H7 (cell line): ENCODE measurements at regions not wholly inside any gene's neighbourhood (a gene's known extent, or its start where the extent isn't known, plus 50 kb on each side); places are given as distances from the start of the nearest gene placed in this dataset.

Source experiments
- DNase-seq: peaks from one replicate; pipeline ENCODE4 v3.0.0; 2012
- H3K27me3 ChIP-seq: 2 replicates; pipeline ENCODE4 v1.6.0; 2011; ENCODE audit warnings: mild to moderate bottlenecking, low read length; ENCODE audit not compliant: control insufficient read depth, insufficient read depth
- H3K36me3 ChIP-seq: replicated peaks from 2 replicates; pipeline ENCODE4 v1.5.1; 2011; ENCODE audit warnings: low read length; ENCODE audit not compliant: control insufficient read depth, insufficient read depth
- H3K4me3 ChIP-seq: 2 replicates; pipeline ENCODE4 v1.5.1; 2011; ENCODE audit warnings: low read depth, mild to moderate bottlenecking, control low read depth, low read length, moderate library complexity; ENCODE audit not compliant: insufficient read depth

- no peak for DNase-seq
- no peaks in the 10 kb centered on the region for H3K36me3 ChIP-seq
- H3K4me3 ChIP-seq = no peak overlapping the region
- H3K27me3 ChIP-seq = no peaks in the 10 kb centered on the region
Measured at GRCh38 chr6:120031837-120032236, 682.3 kb upstream of the MAN1A1 start.

- DNase-seq = no peak
- H3K36me3 ChIP-seq = no peaks in the 10 kb centered on the region
- no peaks in the 10 kb centered on the region for H3K27me3 ChIP-seq
- no peak overlapping the region for H3K4me3 ChIP-seq
Measured at GRCh38 chr6:120026791-120027190, 677.2 kb upstream of the MAN1A1 start.

GRCh38 chr6:120010075-120010474 is 660.5 kb upstream of the MAN1A1 start:
- Histone ChIP-seq H3K36me3 (no peaks in the 10 kb centered on the region), H3K4me3 (no peak overlapping the region), H3K27me3 (no peaks in the 10 kb centered on the region)
- no peak for DNase-seq

- no peak for DNase-seq
Measured at GRCh38 chr6:120005292-120005976, 655.9 kb upstream of the MAN1A1 start.

GRCh38 chr6:119986934-119987549 is 637.5 kb upstream of the MAN1A1 start:
- Histone ChIP-seq H3K36me3 (no peaks in the 10 kb centered on the region), H3K27me3 (no peaks in the 10 kb centered on the region), H3K4me3 (no peak overlapping the region)
- no peak for DNase-seq

More at GRCh38 chr6:120005292-120005976, 655.9 kb upstream of the MAN1A1 start:
- Histone ChIP-seq H3K36me3 (no peaks in the 10 kb centered on the region), H3K4me3 (no peak overlapping the region), H3K27me3 (no peaks in the 10 kb centered on the region)

GRCh38 chr6:119985952-119986736 is 636.6 kb upstream of the MAN1A1 start:
- Histone ChIP-seq H3K27me3 (no peaks in the 10 kb centered on the region), H3K36me3 (no peaks in the 10 kb centered on the region), H3K4me3 (no peak overlapping the region)
- no peak for DNase-seq

GRCh38 chr6:119980802-119981201 is 631.2 kb upstream of the MAN1A1 start:
- Histone ChIP-seq H3K36me3 (no peaks in the 10 kb centered on the region), H3K27me3 (no peaks in the 10 kb centered on the region), H3K4me3 (no peak overlapping the region)
- DNase-seq = no peak

GRCh38 chr6:119979862-119980261 is 630.3 kb upstream of the MAN1A1 start:
- Histone ChIP-seq H3K4me3 (no peak overlapping the region), H3K27me3 (no peaks in the 10 kb centered on the region), H3K36me3 (no peaks in the 10 kb centered on the region)
- peak; percentile 4 for DNase-seq

GRCh38 chr6:119978274-119978889 is 628.8 kb upstream of the MAN1A1 start:
- H3K36me3 ChIP-seq = no peaks in the 10 kb centered on the region
- no peaks in the 10 kb centered on the region for H3K27me3 ChIP-seq
- peak; percentile 4 for DNase-seq
- H3K4me3 ChIP-seq = no peak overlapping the region

GRCh38 chr6:119974430-119975159 is 625.0 kb upstream of the MAN1A1 start:
- Histone ChIP-seq H3K36me3 (no peaks in the 10 kb centered on the region), H3K4me3 (no peak overlapping the region), H3K27me3 (no peaks in the 10 kb centered on the region)
- DNase-seq = no peak

- peak; percentile 5 for DNase-seq
- Histone ChIP-seq H3K27me3 (no peaks in the 10 kb centered on the region), H3K36me3 (no peaks in the 10 kb centered on the region), H3K4me3 (no peak overlapping the region)
Measured at GRCh38 chr6:119966484-119966883, 616.9 kb upstream of the MAN1A1 start.

GRCh38 chr6:119965900-119966299 is 616.3 kb upstream of the MAN1A1 start:
- Histone ChIP-seq H3K27me3 (no peaks in the 10 kb centered on the region), H3K4me3 (no peak overlapping the region), H3K36me3 (no peaks in the 10 kb centered on the region)
- DNase-seq = no peak

GRCh38 chr6:119965008-119965407 is 615.4 kb upstream of the MAN1A1 start:
- no peaks in the 10 kb centered on the region for H3K27me3 ChIP-seq
- no peaks in the 10 kb centered on the region for H3K36me3 ChIP-seq
- H3K4me3 ChIP-seq = no peak overlapping the region
- no peak for DNase-seq

- Histone ChIP-seq H3K27me3 (no peaks in the 10 kb centered on the region), H3K36me3 (no peaks in the 10 kb centered on the region), H3K4me3 (no peak overlapping the region)
- no peak for DNase-seq
Measured at GRCh38 chr6:119962505-119962904, 612.9 kb upstream of the MAN1A1 start.
